PC-3 (cell line): ENCODE measurements at regions not wholly inside any gene's neighbourhood (a gene's known extent, or its start where the extent isn't known, plus 50 kb on each side); places are given as distances from the start of the nearest gene placed in this dataset.

ENCODE experiments used
- ATAC-seq: fragments of 200-7000 bp; cut with Tn5 transposase; 2 replicates; pipeline ENCODE4 v1.9.1; 2020; ENCODE audit warnings: mild to moderate bottlenecking, moderate library complexity
- BruUV-seq: library from RNA; stranded (reverse); fragments of 400-500 nt; replicated peaks from 2 replicates; lab custom pipeline; 2021; lab: Mats Ljungman, UMichigan
- CTCF ChIA-PET: fragments of 300-600 bp; sonication (Branson Sonifier 250); formaldehyde crosslinking; loops from one replicate; lab custom pipeline; 2022; ENCODE audit warnings: antibody characterized with exemption; lab: Charles Lee
- POLR2A ChIA-PET: fragments of 300-600 bp; sonication (Branson Sonifier 250); formaldehyde crosslinking; loops from one replicate; lab custom pipeline; 2022; ENCODE audit warnings: antibody characterized with exemption; ENCODE audit not compliant: unreplicated experiment; lab: Charles Lee
- DNase-seq: peaks from one replicate; pipeline ENCODE4 v3.0.0-alpha.2; 2015
- H2AFZ ChIP-seq: fragments of 300-600 bp; sonication (generic); 2 replicates; pipeline ENCODE4 v1.6.0; 2016; ENCODE audit warnings: antibody characterized with exemption, low read length
- H3F3A ChIP-seq: fragments of 300-600 bp; sonication (generic); one replicate; pipeline ENCODE4 v1.6.0; 2017; ENCODE audit warnings: antibody characterized with exemption, low read length, control low read depth, mild to moderate bottlenecking; ENCODE audit not compliant: unreplicated experiment
- H3K27ac ChIP-seq: fragments of 300-600 bp; sonication (generic); 2 replicates; pipeline ENCODE4 v1.5.1; 2016; ENCODE audit warnings: mild to moderate bottlenecking, low read length
- H3K27me3 ChIP-seq: fragments of 300-600 bp; sonication (generic); 2 replicates; pipeline ENCODE4 v1.6.1; 2016; ENCODE audit warnings: low read length, mixed read lengths
- H3K36me3 ChIP-seq: fragments of 300-600 bp; sonication (generic); 2 replicates; pipeline ENCODE4 v1.6.1; 2016; ENCODE audit warnings: low read depth, mixed run types, low read length, mixed read lengths
- H3K4me1 ChIP-seq: fragments of 300-600 bp; sonication (generic); 2 replicates; pipeline ENCODE4 v1.5.1; 2016; ENCODE audit warnings: low read length; ENCODE audit not compliant: insufficient read depth
- H3K4me2 ChIP-seq: fragments of 300-600 bp; sonication (generic); 2 replicates; pipeline ENCODE4 v1.6.0; 2016; ENCODE audit warnings: low read length
- H3K4me3 ChIP-seq: fragments of 300-600 bp; sonication (generic); 2 replicates; pipeline ENCODE4 v1.5.1; 2016; ENCODE audit warnings: mild to moderate bottlenecking, low read length, mixed read lengths
- H3K79me2 ChIP-seq: fragments of 300-600 bp; sonication (generic); 2 replicates; pipeline ENCODE4 v1.6.1; 2017; ENCODE audit warnings: low read length, mixed read lengths
- H3K9ac ChIP-seq: fragments of 300-600 bp; sonication (generic); 2 replicates; pipeline ENCODE4 v1.6.0; 2016; ENCODE audit warnings: mild to moderate bottlenecking, low read length
- H3K9me2 ChIP-seq: fragments of 300-600 bp; sonication (generic); replicated peaks from 2 replicates; pipeline ENCODE4 v1.6.1; 2016; ENCODE audit warnings: mixed run types, low read length, mixed read lengths
- H3K9me3 ChIP-seq: fragments of 300-600 bp; sonication (generic); 2 replicates; pipeline ENCODE4 v1.6.1; 2016; ENCODE audit warnings: low read length, mixed read lengths
- H4K20me1 ChIP-seq: fragments of 300-600 bp; sonication (generic); 2 replicates; pipeline ENCODE4 v1.6.1; 2016; ENCODE audit warnings: low read length, mixed read lengths
- EZH2 ChIP-seq: fragments of 300-600 bp; sonication (generic); IDR thresholded peaks from one replicate; pipeline ENCODE4 v1.6.1; 2017; ENCODE audit warnings: antibody characterized with exemption, mild to moderate bottlenecking, low read length; ENCODE audit not compliant: unreplicated experiment
- EZH2phosphoT487 ChIP-seq: fragments of 300-600 bp; sonication (generic); IDR thresholded peaks from 2 replicates; pipeline ENCODE4 v1.6.1; 2018; ENCODE audit warnings: mild to moderate bottlenecking, antibody characterized with exemption, low read length, borderline replicate concordance
- intact Hi-C: fragments of 100-400 bp; cut with micrococcal nuclease; formaldehyde crosslinking; loops from 2 replicates; pipeline ENCODE4 v1.9.0; 2023
- TF ChIP-seq, protein P1 (sequence below): fragments of 300-600 bp; sonication (generic); conservative IDR thresholded peaks from 2 replicates; pipeline ENCODE4 v1.5.1; 2017; ENCODE audit warnings: antibody characterized with exemption, low read depth, mild to moderate bottlenecking, low read length

DNA sequence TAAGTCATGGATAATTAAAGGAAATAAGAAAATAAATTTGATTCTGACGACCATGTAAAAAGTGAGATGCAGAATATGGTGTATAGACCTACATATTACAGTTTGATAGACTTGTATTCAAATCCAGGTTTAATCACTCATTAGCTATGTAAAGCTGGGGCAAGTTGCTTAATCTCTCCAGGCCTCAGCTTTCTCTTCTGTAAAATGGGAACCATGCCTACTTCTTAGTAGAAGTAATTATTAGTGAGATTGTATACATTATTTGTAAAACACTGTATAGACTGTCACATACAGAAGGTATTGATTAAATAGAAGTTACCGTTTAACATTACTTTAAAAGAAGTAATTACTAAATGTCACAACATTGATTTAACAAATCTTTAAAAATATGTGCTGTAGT is 392.2 kb downstream of the STK39 start:
- ATAC-seq (no peak), DNase-seq (no peak)
- Histone ChIP-seq H2AFZ (no peak overlapping the region), H4K20me1 (no peaks in the 10 kb centered on the region), H3K36me3 (no peaks in the 10 kb centered on the region), H3K4me1 (no peaks in the 10 kb centered on the region), H3K4me2 (no peak overlapping the region), H3K27ac (no peak overlapping the region), H3K9me3 (no peaks in the 10 kb centered on the region), H3K9me2 (no peaks in the 10 kb centered on the region), H3K4me3 (no peak overlapping the region), H3K79me2 (no peaks in the 10 kb centered on the region), H3K27me3 (no peaks in the 10 kb centered on the region; the same call in 1 of the 2 replicates), H3F3A (no peaks in the 10 kb centered on the region), H3K9ac (no peak overlapping the region)
- TF ChIP-seq, protein P1, sequence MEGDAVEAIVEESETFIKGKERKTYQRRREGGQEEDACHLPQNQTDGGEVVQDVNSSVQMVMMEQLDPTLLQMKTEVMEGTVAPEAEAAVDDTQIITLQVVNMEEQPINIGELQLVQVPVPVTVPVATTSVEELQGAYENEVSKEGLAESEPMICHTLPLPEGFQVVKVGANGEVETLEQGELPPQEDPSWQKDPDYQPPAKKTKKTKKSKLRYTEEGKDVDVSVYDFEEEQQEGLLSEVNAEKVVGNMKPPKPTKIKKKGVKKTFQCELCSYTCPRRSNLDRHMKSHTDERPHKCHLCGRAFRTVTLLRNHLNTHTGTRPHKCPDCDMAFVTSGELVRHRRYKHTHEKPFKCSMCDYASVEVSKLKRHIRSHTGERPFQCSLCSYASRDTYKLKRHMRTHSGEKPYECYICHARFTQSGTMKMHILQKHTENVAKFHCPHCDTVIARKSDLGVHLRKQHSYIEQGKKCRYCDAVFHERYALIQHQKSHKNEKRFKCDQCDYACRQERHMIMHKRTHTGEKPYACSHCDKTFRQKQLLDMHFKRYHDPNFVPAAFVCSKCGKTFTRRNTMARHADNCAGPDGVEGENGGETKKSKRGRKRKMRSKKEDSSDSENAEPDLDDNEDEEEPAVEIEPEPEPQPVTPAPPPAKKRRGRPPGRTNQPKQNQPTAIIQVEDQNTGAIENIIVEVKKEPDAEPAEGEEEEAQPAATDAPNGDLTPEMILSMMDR, result no peak
- TF ChIP-seq EZH2phosphoT487, result no peak
- no peak for TF ChIP-seq EZH2
- ChIA-PET CTCF (no interaction called here), POLR2A (no interaction called here)
- intact Hi-C loops, result no loop called here
- BruUV-seq, result no TSS peak

DNA sequence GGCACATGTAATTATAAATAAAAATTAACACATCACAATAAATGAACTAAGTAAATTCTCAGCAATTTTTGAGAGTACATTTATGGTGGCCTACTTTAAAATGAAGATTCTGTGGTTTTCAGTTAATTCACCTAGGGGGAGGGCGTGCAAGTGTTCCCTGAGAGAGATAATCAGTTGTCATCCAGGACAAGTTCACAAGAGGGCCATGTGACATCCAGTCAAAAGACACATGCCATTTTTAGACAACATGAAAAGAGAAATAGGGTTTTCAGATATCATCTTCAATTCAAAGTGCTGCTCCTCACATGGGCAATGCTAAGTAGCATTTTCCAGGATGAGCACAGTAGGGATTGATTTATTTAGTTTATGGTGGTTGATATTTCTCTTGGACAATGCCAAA is 393.7 kb downstream of the STK39 start:
- no peak overlapping the region for H3K4me2 ChIP-seq
- no peaks in the 10 kb centered on the region for H3K9me2 ChIP-seq
- no peak overlapping the region for H3K4me3 ChIP-seq
- no peaks in the 10 kb centered on the region for H3K4me1 ChIP-seq
- no peaks in the 10 kb centered on the region for H4K20me1 ChIP-seq
- H3F3A ChIP-seq, result no peaks in the 10 kb centered on the region
- TF ChIP-seq EZH2 (no peak), EZH2phosphoT487 (no peak)
- TF ChIP-seq, protein P1, result no peak
- no peak overlapping the region for H3K27ac ChIP-seq
- H3K79me2 ChIP-seq, result no peaks in the 10 kb centered on the region
- H2AFZ ChIP-seq, result no peak overlapping the region
- no peaks in the 10 kb centered on the region for H3K9me3 ChIP-seq
- no peak overlapping the region for H3K9ac ChIP-seq
- no peaks in the 10 kb centered on the region; the same call in 1 of the 2 replicates for H3K27me3 ChIP-seq
- ChIA-PET CTCF (no interaction called here), POLR2A (no interaction called here)
- ATAC-seq, result no peak
- no peak for DNase-seq
- no TSS peak for BruUV-seq
- no peaks in the 10 kb centered on the region for H3K36me3 ChIP-seq
- intact Hi-C loops, result no loop called here

DNA sequence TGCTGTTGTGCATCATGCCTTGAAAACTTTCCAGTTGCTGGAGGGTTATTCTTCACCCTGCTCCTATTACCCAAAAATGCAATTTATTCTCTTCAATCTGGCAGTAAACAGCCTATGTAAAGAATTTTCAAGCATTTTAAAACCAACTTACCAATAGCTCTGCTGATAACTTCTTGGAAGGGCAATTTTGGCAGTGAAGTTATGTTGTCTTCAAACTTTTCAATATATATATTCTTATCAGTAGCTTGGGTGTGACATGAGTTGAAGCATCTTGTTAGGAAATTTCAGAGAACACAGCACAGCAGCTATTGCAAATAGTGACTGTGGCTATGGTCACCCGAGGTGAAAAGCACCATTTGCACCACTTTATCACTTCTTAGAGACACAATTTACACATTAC is 395.5 kb downstream of the STK39 start:
- no peak overlapping the region for H3K4me2 ChIP-seq
- intact Hi-C loops, result no loop called here
- no peaks in the 10 kb centered on the region for H3K9me3 ChIP-seq
- H3K36me3 ChIP-seq, result no peaks in the 10 kb centered on the region
- H3K9me2 ChIP-seq, result no peaks in the 10 kb centered on the region
- BruUV-seq, result no TSS peak
- TF ChIP-seq, protein P1, result no peak
- TF ChIP-seq EZH2 (no peak), EZH2phosphoT487 (no peak)
- POLR2A ChIA-PET, result no interaction called here
- no peak for DNase-seq
- H3K27me3 ChIP-seq, result no peaks in the 10 kb centered on the region
- H3K79me2 ChIP-seq, result no peaks in the 10 kb centered on the region
- ATAC-seq, result no peak
- H3K27ac ChIP-seq, result no peak overlapping the region
- H3K4me1 ChIP-seq, result no peaks in the 10 kb centered on the region
- H3K9ac ChIP-seq, result no peak overlapping the region
- H2AFZ ChIP-seq, result no peak overlapping the region
- CTCF ChIA-PET, result no interaction called here
- H3K4me3 ChIP-seq, result no peak overlapping the region
- no peaks in the 10 kb centered on the region for H3F3A ChIP-seq
- no peaks in the 10 kb centered on the region for H4K20me1 ChIP-seq
